ENCODE measurements at regions not wholly inside any gene's neighbourhood (a gene's known extent, or its start where the extent isn't known, plus 50 kb on each side); places are given as distances from the start of the nearest gene placed in this dataset.

DNA sequence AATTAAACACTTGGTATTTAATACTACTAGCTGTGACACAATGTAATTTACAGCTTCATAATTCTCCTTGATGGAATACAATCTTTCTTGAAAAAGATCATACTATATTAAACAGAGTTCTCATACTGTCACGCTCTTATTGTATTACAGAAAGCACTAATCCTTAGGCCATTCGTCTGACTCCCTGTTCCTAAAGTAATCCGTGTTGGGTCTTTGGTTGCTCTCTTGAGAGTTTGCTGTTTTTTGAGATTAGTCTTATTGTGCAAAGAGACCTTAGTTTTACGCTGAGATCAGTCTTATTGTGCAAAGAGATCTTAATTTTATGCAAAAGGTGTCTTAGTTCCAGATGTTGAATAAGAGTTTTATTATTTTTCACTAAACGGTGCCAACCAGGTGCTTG is 190.6 kb downstream of the ISL1 start:
- peak; percentile 56 for TF ChIP-seq EZH2phosphoT487 (IDR thresholded peaks at IDR 0.05)
- TF ChIP-seq, protein P1, sequence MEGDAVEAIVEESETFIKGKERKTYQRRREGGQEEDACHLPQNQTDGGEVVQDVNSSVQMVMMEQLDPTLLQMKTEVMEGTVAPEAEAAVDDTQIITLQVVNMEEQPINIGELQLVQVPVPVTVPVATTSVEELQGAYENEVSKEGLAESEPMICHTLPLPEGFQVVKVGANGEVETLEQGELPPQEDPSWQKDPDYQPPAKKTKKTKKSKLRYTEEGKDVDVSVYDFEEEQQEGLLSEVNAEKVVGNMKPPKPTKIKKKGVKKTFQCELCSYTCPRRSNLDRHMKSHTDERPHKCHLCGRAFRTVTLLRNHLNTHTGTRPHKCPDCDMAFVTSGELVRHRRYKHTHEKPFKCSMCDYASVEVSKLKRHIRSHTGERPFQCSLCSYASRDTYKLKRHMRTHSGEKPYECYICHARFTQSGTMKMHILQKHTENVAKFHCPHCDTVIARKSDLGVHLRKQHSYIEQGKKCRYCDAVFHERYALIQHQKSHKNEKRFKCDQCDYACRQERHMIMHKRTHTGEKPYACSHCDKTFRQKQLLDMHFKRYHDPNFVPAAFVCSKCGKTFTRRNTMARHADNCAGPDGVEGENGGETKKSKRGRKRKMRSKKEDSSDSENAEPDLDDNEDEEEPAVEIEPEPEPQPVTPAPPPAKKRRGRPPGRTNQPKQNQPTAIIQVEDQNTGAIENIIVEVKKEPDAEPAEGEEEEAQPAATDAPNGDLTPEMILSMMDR (IDR thresholded peaks at IDR 0.05), result no peak
